K562 (cell line): ENCODE measurements at regions not wholly inside any gene's neighbourhood (a gene's known extent, or its start where the extent isn't known, plus 50 kb on each side); places are given as distances from the start of the nearest gene placed in this dataset.

Experiments
- ATAC-seq: fragments of 200-7000 bp; cut with Tn5 transposase; 3 replicates; pipeline ENCODE4 v1.9.1; 2020; ENCODE audit warnings: moderate library complexity
- BruUV-seq: library from RNA; stranded (reverse); fragments of 400-500 nt; replicated peaks from 2 replicates; lab custom pipeline; 2021; lab: Mats Ljungman, UMichigan
- CTCF ChIA-PET: fragments of 300-600 bp; formaldehyde crosslinking; extraction: SDS; loops from one replicate; lab custom pipeline; 2021; ENCODE audit warnings: low intra/inter-chr PET ratio; lab: Yijun Ruan, JAX
- POLR2A ChIA-PET: fragments of 300-600, 350-650 bp; sonication (Branson Sonifier 250); formaldehyde crosslinking; extraction: SDS; loops from one replicate; lab custom pipeline; 2021; ENCODE audit warnings: antibody characterized with exemption, inconsistent platforms; lab: Yijun Ruan, JAX
- DNase-seq, 4 experiments: peaks; one replicate each; pipeline versions ENCODE4 v3.0.0 to v3.0.0-alpha.2; 2011 to 2018; ENCODE audit warnings: low spot score in 3 of 4, mixed read lengths in 3 of 4; ENCODE audit errors: extremely low read depth in 1 of 4
- FAIRE-seq: peaks from 2 replicates; lab custom pipeline; 2011; peaks lifted over from hg19 to GRCh38; lab: Jason Lieb, UNC
- H2AFZ ChIP-seq: 2 replicates; pipeline ENCODE4 v1.6.0; 2011; ENCODE audit warnings: low read depth, low read length, control low read depth, inconsistent platforms
- H3K27ac ChIP-seq: fragments of 200-600 bp; 3 replicates; pipeline ENCODE4 v1.8.0; 2011; ENCODE audit warnings: low read depth, mild to moderate bottlenecking, control low read depth, inconsistent platforms, low read length, moderate library complexity, mixed read lengths; ENCODE audit errors: extremely low read depth
- H3K27me3 ChIP-seq, 2 experiments: fragments of 300-600 bp in 1 of 2; 2 replicates in 1 of 2; 3 replicates in 1 of 2; pipeline versions ENCODE4 v1.6.0 to v1.8.0; 2011; ENCODE audit warnings: inconsistent platforms in 2 of 2, low read length in 2 of 2, mild to moderate bottlenecking in 1 of 2, mixed read lengths in 1 of 2, moderate library complexity in 1 of 2; ENCODE audit not compliant: control insufficient read depth in 2 of 2, insufficient read depth in 2 of 2
- H3K36me3 ChIP-seq: fragments of 300-600 bp; 3 replicates; pipeline ENCODE4 v1.8.0; 2011; ENCODE audit warnings: mild to moderate bottlenecking, low read length, inconsistent platforms; ENCODE audit not compliant: control insufficient read depth, insufficient read depth
- H3K4me1 ChIP-seq, 2 experiments: fragments of 200-600 bp in 1 of 2; replicated peaks in 1 of 2; 2 replicates in 1 of 2; 3 replicates in 1 of 2; pipeline versions ENCODE4 v1.5.1 to v1.8.0; 2011; ENCODE audit warnings: inconsistent platforms in 2 of 2, low read length in 2 of 2, mild to moderate bottlenecking in 1 of 2, mixed read lengths in 1 of 2, moderate library complexity in 1 of 2; ENCODE audit not compliant: control insufficient read depth in 2 of 2, insufficient read depth in 2 of 2
- H3K4me2 ChIP-seq: 2 replicates; pipeline ENCODE4 v1.6.1; 2011; ENCODE audit warnings: low read length, control low read depth, inconsistent platforms, mixed read lengths; ENCODE audit not compliant: insufficient read depth
- H3K4me3 ChIP-seq: fragments of 200-600 bp; sonication (generic), shearing (Covaris generic); 2 replicates; pipeline ENCODE4 v1.5.1; 2016; ENCODE audit warnings: control low read depth, inconsistent platforms
- H3K79me2 ChIP-seq: fragments of 200-600 bp; 3 replicates; pipeline ENCODE4 v1.8.0; 2011; ENCODE audit warnings: low read length, inconsistent platforms; ENCODE audit not compliant: control insufficient read depth, insufficient read depth
- H3K9ac ChIP-seq, 2 experiments: 2 replicates each; pipeline versions ENCODE4 v1.6.0 to v1.6.1; 2011; ENCODE audit warnings: low read depth in 2 of 2, low read length in 2 of 2, control low read depth in 1 of 2, inconsistent platforms in 1 of 2, mild to moderate bottlenecking in 1 of 2, mixed read lengths in 1 of 2; ENCODE audit not compliant: insufficient read depth in 1 of 2
- H3K9me1 ChIP-seq: one replicate; pipeline ENCODE4 v1.6.0; 2011; ENCODE audit warnings: inconsistent platforms, mild to moderate bottlenecking, low read length, moderate library complexity; ENCODE audit not compliant: control insufficient read depth, insufficient read depth
- H3K9me3 ChIP-seq: replicated peaks from 2 replicates; pipeline ENCODE4 v1.5.1; 2011; ENCODE audit warnings: low read depth, low read length, inconsistent platforms; ENCODE audit not compliant: control insufficient read depth, insufficient read depth
- H4K20me1 ChIP-seq: replicated peaks from 2 replicates; pipeline ENCODE4 v1.6.1; 2011; ENCODE audit warnings: low read length, inconsistent platforms, mixed read lengths; ENCODE audit not compliant: control insufficient read depth, insufficient read depth
- ARHGAP35 ChIP-seq: fragments of 450-650 bp; IDR thresholded peaks from 2 replicates; pipeline ENCODE4 v1.6.1; 2018; ENCODE audit not compliant: partially characterized antibody
- BRF1 ChIP-seq: IDR thresholded peaks from 3 replicates; pipeline ENCODE4 v1.6.1; 2011; ENCODE audit warnings: borderline replicate concordance, mild to moderate bottlenecking; ENCODE audit not compliant: insufficient read length; ENCODE audit errors: extremely low read depth
- CBFB ChIP-seq: sonication (generic); formaldehyde crosslinking; IDR thresholded peaks from 2 replicates; pipeline ENCODE4 v1.4.0; 2020; ENCODE audit warnings: mild to moderate bottlenecking, missing genetic modification reagents
- CBX3 ChIP-seq, 2 experiments: IDR thresholded peaks; 1 replicate in 1 of 2; 2 replicates in 1 of 2; pipeline ENCODE4 v1.6.1; 2012; ENCODE audit warnings: inconsistent platforms in 2 of 2, low read length in 2 of 2, borderline replicate concordance in 1 of 2, control low read depth in 1 of 2
- DNMT1 ChIP-seq: fragments of 450-650 bp; IDR thresholded peaks from 2 replicates; pipeline ENCODE4 v1.6.1; 2016; ENCODE audit warnings: antibody characterized with exemption, mild to moderate bottlenecking
- SLC30A9 ChIP-seq: fragments of 250-450 bp; sonication (Bioruptor Pico); IDR thresholded peaks from 2 replicates; pipeline ENCODE4 v1.8.0; 2022; ENCODE audit warnings: mild to moderate bottlenecking, moderate library complexity
- SMARCE1 ChIP-seq: fragments of 450-650 bp; IDR thresholded peaks from 2 replicates; pipeline ENCODE4 v1.7.1; 2016; ENCODE audit warnings: mild to moderate bottlenecking
- SREBF1 ChIP-seq: fragments of 150-350 bp; IDR thresholded peaks from 2 replicates; pipeline ENCODE4 v1.6.1; 2014; ENCODE audit warnings: antibody characterized with exemption, low read depth, low read length, borderline replicate concordance
- TBL1XR1 ChIP-seq, 2 experiments: IDR thresholded peaks; 2 replicates each; pipeline ENCODE4 v1.6.1; 2012; ENCODE audit warnings: improper control_type of control experiment in 2 of 2, low read length in 2 of 2, mild to moderate bottlenecking in 1 of 2
- ZBTB5 ChIP-seq: fragments of 450-650 bp; IDR thresholded peaks from 2 replicates; pipeline ENCODE4 v1.6.1; 2017; ENCODE audit warnings: antibody characterized with exemption
- ZNF280B ChIP-seq: fragments of 250-450 bp; sonication (Bioruptor Pico); IDR thresholded peaks from 2 replicates; pipeline ENCODE4 v1.5.1; 2021; ENCODE audit warnings: mild to moderate bottlenecking
- ZNF766 ChIP-seq: fragments of 200-800 bp; sonication (Bioruptor generic); conservative IDR thresholded peaks from 2 replicates; pipeline ENCODE4 v1.6.1; 2016; ENCODE audit warnings: missing genetic modification characterization, missing compliant biosample characterization
- WGBS: fragments of 100-300 bp; shearing (Covaris generic); methylation state at CpG from one replicate; pipeline ENCODE4 v1.1.6; 2016; ENCODE audit warnings: low coverage, mixed read lengths; ENCODE audit not compliant: insufficient coverage; ENCODE audit errors: missing lambda C conversion rate; 5-methylcytosine and 5-hydroxymethylcytosine counted together
- in situ Hi-C: fragments of 300-500 bp; cut with MboI; formaldehyde crosslinking; loops from 4 replicates; pipeline ENCODE4 v1.15.0; 2018; ENCODE audit warnings: inconsistent platforms, mixed read lengths
- intact Hi-C: fragments of 100-400 bp; cut with micrococcal nuclease; formaldehyde crosslinking; loops from 2 replicates; pipeline ENCODE4 v1.14.2; 2022
- TF ChIP-seq, protein P1 (sequence below): fragments of 250-450 bp; sonication (Bioruptor Pico); IDR thresholded peaks from 2 replicates; pipeline ENCODE4 v1.8.0; 2022; ENCODE audit warnings: inconsistent platforms

DNA sequence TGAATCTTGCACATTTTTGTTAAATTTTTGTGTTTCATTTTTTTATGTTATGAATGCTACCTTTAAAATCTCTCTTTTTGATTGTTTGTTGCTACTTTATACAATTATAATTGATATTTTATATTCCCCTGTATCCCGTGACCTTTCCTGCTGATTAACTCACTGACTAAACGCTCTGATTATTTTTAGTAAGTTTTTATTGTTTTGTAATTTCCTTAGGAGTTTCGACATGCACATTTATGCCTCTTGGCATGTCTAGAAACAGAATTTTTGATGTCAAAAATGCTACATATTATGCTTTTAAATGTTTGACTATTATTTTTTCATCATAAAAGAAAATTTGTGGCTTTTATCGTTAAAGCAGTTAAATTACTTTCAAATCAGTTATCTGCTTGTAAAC, 1131.6 kb upstream of the TMEFF2 start:
- POLR2A ChIA-PET: no interaction called here
- H3K79me2 ChIP-seq: no peaks in the 10 kb centered on the region
- in situ Hi-C loops: no loop called here
- H3K27ac ChIP-seq: no peak overlapping the region
- CTCF ChIA-PET: no interaction called here
- H3K9me3 ChIP-seq: no peaks in the 10 kb centered on the region
- H4K20me1 ChIP-seq: no peaks in the 10 kb centered on the region
- no peak overlapping the region for H3K9ac ChIP-seq
- H3K27me3 ChIP-seq: no peaks in the 10 kb centered on the region
- H2AFZ ChIP-seq: no peak overlapping the region
- no peak overlapping the region for H3K4me3 ChIP-seq
- H3K4me2 ChIP-seq: no peak overlapping the region
- TF ChIP-seq ZNF766 (CRISPR knock-in tag): no peak
- TF ChIP-seq TBL1XR1 (IDR thresholded peaks at IDR 0.05; ENCODE audit: low read length in 2 of 2): no peak
- no peak for TF ChIP-seq ARHGAP35
- TF ChIP-seq ZNF280B (CRISPR knock-in tag): no peak
- TF ChIP-seq ZBTB5: no peak
- no peak for TF ChIP-seq SREBF1
- no peak for TF ChIP-seq BRF1
- TF ChIP-seq SMARCE1: no peak
- no peak for TF ChIP-seq SLC30A9 (CRISPR knock-in tag)
- no peak for TF ChIP-seq CBX3 (IDR thresholded peaks at IDR 0.05; ENCODE audit: borderline replicate concordance in 1 of 2, low read length in 2 of 2)
- TF ChIP-seq, protein P1, sequence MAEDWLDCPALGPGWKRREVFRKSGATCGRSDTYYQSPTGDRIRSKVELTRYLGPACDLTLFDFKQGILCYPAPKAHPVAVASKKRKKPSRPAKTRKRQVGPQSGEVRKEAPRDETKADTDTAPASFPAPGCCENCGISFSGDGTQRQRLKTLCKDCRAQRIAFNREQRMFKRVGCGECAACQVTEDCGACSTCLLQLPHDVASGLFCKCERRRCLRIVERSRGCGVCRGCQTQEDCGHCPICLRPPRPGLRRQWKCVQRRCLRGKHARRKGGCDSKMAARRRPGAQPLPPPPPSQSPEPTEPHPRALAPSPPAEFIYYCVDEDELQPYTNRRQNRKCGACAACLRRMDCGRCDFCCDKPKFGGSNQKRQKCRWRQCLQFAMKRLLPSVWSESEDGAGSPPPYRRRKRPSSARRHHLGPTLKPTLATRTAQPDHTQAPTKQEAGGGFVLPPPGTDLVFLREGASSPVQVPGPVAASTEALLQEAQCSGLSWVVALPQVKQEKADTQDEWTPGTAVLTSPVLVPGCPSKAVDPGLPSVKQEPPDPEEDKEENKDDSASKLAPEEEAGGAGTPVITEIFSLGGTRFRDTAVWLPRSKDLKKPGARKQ: no peak
- no peak for TF ChIP-seq CBFB (CRISPR knock-in tag)
- no peak for TF ChIP-seq DNMT1
- intact Hi-C loops: no loop called here
- ATAC-seq: no peak
- FAIRE-seq: no peak
- H3K4me1 ChIP-seq: no peaks in the 10 kb centered on the region
- no peaks in the 10 kb centered on the region for H3K36me3 ChIP-seq
- BruUV-seq: no TSS peak
- H3K9me1 ChIP-seq: no peaks in the 10 kb centered on the region
- DNase-seq: no peak
- 2% methylated on average over 4 of the region's 4 CpGs for WGBS
